Breast epithelium (tissue), 3 donors: ENCODE measurements at regions not wholly inside any gene's neighbourhood (a gene's known extent, or its start where the extent isn't known, plus 50 kb on each side); places are given as distances from the start of the nearest gene placed in this dataset.

Experiments used
- POLR2A ChIP-seq: fragments of 450-650 bp; IDR thresholded peaks from one replicate; pipeline ENCODE4 v1.6.1; 2016; ENCODE audit warnings: antibody characterized with exemption, mild to moderate bottlenecking, moderate library complexity
- TF ChIP-seq, protein P1 (sequence below), 3 donors: fragments of 450-650 bp; IDR thresholded peaks; one replicate each; pipeline ENCODE4 v1.5.1; 2016 to 2017; ENCODE audit warnings: antibody characterized with exemption in 3 of 3, mild to moderate bottlenecking in 3 of 3, moderate library complexity in 3 of 3

DNA sequence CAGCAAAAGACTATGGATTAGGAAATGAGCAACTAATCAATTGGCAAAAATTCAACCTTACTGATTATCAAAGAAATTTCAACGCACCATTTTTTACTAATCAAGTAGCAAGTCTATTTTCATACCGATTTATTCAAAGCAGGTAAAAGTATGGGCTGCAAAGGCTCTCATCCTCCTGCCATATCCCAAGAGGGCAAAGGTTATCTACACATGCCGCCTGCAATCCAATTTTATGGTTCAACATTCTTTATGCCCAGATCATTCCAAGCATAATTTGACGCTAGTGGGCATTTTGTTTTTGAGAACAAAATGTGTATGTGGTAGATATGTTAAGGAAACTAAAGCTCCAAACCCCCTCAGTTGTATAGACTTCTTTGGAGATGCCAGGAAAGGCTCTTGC, 270.6 kb downstream of the MAF start:
- TF ChIP-seq POLR2A: no peak
- TF ChIP-seq, protein P1, sequence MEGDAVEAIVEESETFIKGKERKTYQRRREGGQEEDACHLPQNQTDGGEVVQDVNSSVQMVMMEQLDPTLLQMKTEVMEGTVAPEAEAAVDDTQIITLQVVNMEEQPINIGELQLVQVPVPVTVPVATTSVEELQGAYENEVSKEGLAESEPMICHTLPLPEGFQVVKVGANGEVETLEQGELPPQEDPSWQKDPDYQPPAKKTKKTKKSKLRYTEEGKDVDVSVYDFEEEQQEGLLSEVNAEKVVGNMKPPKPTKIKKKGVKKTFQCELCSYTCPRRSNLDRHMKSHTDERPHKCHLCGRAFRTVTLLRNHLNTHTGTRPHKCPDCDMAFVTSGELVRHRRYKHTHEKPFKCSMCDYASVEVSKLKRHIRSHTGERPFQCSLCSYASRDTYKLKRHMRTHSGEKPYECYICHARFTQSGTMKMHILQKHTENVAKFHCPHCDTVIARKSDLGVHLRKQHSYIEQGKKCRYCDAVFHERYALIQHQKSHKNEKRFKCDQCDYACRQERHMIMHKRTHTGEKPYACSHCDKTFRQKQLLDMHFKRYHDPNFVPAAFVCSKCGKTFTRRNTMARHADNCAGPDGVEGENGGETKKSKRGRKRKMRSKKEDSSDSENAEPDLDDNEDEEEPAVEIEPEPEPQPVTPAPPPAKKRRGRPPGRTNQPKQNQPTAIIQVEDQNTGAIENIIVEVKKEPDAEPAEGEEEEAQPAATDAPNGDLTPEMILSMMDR (IDR thresholded peaks at IDR 0.05): no peak
